ENCODE measurements at regions not wholly inside any gene's neighbourhood (a gene's known extent, or its start where the extent isn't known, plus 50 kb on each side); places are given as distances from the start of the nearest gene placed in this dataset.
"Not testable (repeated sequence)": the region's sequence is repeated elsewhere in the genome, so short reads cannot be mapped to it uniquely, and the experiment has no call there.

DNA sequence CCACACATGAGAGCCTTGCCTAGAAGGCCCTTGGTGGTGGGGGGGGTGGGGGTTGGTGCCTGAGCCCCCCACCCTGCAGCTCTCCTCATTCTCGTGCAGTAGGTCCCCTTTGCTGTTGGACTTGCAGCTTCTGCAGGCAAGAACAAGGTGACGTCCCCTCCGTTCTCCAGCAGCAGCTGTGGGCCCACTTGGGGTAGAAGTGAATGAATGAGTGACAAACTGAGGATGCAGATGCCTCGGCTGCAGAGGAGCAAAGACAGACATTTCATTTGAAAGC is 88.6 kb upstream of the CTDP1 start:
- POLR2A ChIA-PET: no interaction called here
- H4K20me1 ChIP-seq (ENCODE audit: insufficient read depth, low read length): no peaks in the 10 kb centered on the region
- DNase-seq (ENCODE audit: low spot score): no peak
- H3K4me3 ChIP-seq (ENCODE audit: low read depth, low read length, poor library complexity, severe bottlenecking): no peak overlapping the region
- no peak for TF ChIP-seq EZH2phosphoT487 (IDR thresholded peaks at IDR 0.05; ENCODE audit: borderline replicate concordance, low read depth, low read length)
- TF ChIP-seq, protein P1, sequence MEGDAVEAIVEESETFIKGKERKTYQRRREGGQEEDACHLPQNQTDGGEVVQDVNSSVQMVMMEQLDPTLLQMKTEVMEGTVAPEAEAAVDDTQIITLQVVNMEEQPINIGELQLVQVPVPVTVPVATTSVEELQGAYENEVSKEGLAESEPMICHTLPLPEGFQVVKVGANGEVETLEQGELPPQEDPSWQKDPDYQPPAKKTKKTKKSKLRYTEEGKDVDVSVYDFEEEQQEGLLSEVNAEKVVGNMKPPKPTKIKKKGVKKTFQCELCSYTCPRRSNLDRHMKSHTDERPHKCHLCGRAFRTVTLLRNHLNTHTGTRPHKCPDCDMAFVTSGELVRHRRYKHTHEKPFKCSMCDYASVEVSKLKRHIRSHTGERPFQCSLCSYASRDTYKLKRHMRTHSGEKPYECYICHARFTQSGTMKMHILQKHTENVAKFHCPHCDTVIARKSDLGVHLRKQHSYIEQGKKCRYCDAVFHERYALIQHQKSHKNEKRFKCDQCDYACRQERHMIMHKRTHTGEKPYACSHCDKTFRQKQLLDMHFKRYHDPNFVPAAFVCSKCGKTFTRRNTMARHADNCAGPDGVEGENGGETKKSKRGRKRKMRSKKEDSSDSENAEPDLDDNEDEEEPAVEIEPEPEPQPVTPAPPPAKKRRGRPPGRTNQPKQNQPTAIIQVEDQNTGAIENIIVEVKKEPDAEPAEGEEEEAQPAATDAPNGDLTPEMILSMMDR (conservative IDR thresholded peaks at IDR 0.05; ENCODE audit: low read length): no peak
- H3K36me3 ChIP-seq (ENCODE audit: insufficient read depth, low read length): no peaks in the 10 kb centered on the region
- H3K9me3 ChIP-seq (ENCODE audit: low read length): no peaks in the 10 kb centered on the region
- no peak overlapping the region for H3K4me2 ChIP-seq (ENCODE audit: low read length)
- intact Hi-C loops (cut with micrococcal nuclease; ENCODE audit: unreplicated experiment): loop anchor here (5.0 kb wide), 1 partner anchor 176 kb away; no protein-coding TSS in a partner anchor
- CTCF ChIA-PET (ENCODE audit: unreplicated experiment): no interaction called here
- BruUV-seq (replicated peaks): no TSS peak
- no peaks in the 10 kb centered on the region for H3K9me2 ChIP-seq (ENCODE audit: insufficient read depth, low read length)
- no peak overlapping the region for H3K27ac ChIP-seq (ENCODE audit: low read depth, low read length, poor library complexity, severe bottlenecking)
- no peaks in the 10 kb centered on the region for H3K4me1 ChIP-seq (ENCODE audit: insufficient read depth, low read length, poor library complexity, severe bottlenecking)
- H2AFZ ChIP-seq (ENCODE audit: low read length): no peak overlapping the region
- no peaks in the 10 kb centered on the region for H3K79me2 ChIP-seq (ENCODE audit: insufficient read depth, low read depth, low read length)

- POLR2A ChIA-PET; H3K4me3 ChIP-seq (ENCODE audit: low read depth, low read length, poor library complexity, severe bottlenecking); BruUV-seq (replicated peaks); H3K4me1 ChIP-seq (ENCODE audit: insufficient read depth, low read length, poor library complexity, severe bottlenecking); CTCF ChIA-PET (ENCODE audit: unreplicated experiment); H3K27ac ChIP-seq (ENCODE audit: low read depth, low read length, poor library complexity, severe bottlenecking); H3K4me2 ChIP-seq (ENCODE audit: low read length); H3K9me2 ChIP-seq (ENCODE audit: insufficient read depth, low read length); H4K20me1 ChIP-seq (ENCODE audit: insufficient read depth, low read length); H3K9me3 ChIP-seq (ENCODE audit: low read length); H2AFZ ChIP-seq (ENCODE audit: low read length); H3K79me2 ChIP-seq (ENCODE audit: insufficient read depth, low read depth, low read length); H3K36me3 ChIP-seq (ENCODE audit: insufficient read depth, low read length): not testable (repeated sequence)
- intact Hi-C loops (cut with micrococcal nuclease; ENCODE audit: unreplicated experiment): loop anchor here (5.0 kb wide), 1 partner anchor 175 kb away; no protein-coding TSS in a partner anchor
- peak; percentile 1 for DNase-seq (ENCODE audit: low spot score)
These were observed 86.9 kb upstream of the CTDP1 start for GRCh38 chr18:79592684-79593083.

DNA sequence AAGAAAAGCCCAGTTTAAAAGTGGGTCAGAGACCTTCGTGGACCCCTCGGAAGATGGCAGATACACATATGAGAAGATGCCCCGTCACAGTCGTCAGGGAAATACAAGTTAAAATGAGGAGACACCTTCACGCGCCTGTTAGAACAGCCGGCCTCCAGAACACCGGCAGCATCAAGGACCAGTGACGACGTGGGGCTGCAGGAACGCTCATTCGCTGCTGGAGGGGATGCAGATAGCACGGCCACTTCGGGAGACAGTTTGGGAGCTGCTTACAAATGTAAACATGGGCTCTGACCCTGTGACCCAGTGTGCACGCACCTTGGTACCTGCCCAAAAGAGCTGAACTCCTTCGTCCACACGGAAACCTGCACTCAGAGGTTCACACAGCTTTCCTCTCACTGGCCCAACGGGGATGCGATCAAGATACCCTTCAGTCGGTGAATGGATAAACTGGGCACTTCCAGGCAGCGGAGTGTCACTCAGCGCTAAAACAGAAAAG is 83.7 kb upstream of the CTDP1 start:
- H2AFZ ChIP-seq (ENCODE audit: low read length): no peak overlapping the region
- no peak overlapping the region for H3K27ac ChIP-seq (ENCODE audit: low read depth, low read length, poor library complexity, severe bottlenecking)
- ChIA-PET POLR2A (no interaction called here), CTCF (ENCODE audit: unreplicated experiment) (no interaction called here)
- TF ChIP-seq EZH2phosphoT487 (IDR thresholded peaks at IDR 0.05; ENCODE audit: borderline replicate concordance, low read depth, low read length): no peak
- TF ChIP-seq, protein P1 (conservative IDR thresholded peaks at IDR 0.05; ENCODE audit: low read length): no peak
- no peak overlapping the region for H3K4me3 ChIP-seq (ENCODE audit: low read depth, low read length, poor library complexity, severe bottlenecking)
- H3K4me1 ChIP-seq (ENCODE audit: insufficient read depth, low read length, poor library complexity, severe bottlenecking): no peaks in the 10 kb centered on the region
- no peaks in the 10 kb centered on the region for H3K9me3 ChIP-seq (ENCODE audit: low read length)
- BruUV-seq (replicated peaks): no TSS peak
- no peaks in the 10 kb centered on the region for H4K20me1 ChIP-seq (ENCODE audit: insufficient read depth, low read length)
- H3K79me2 ChIP-seq (ENCODE audit: insufficient read depth, low read depth, low read length): no peaks in the 10 kb centered on the region
- intact Hi-C loops (cut with micrococcal nuclease; ENCODE audit: unreplicated experiment): no loop called here
- no peaks in the 10 kb centered on the region for H3K36me3 ChIP-seq (ENCODE audit: insufficient read depth, low read length)
- H3K4me2 ChIP-seq (ENCODE audit: low read length): no peak overlapping the region
- H3K9me2 ChIP-seq (ENCODE audit: insufficient read depth, low read length): no peaks in the 10 kb centered on the region
- DNase-seq (ENCODE audit: low spot score): no peak

Measured in OCI-LY7 (cell line).